Uterus (tissue), 2 donors: ENCODE measurements at regions not wholly inside any gene's neighbourhood (a gene's known extent, or its start where the extent isn't known, plus 50 kb on each side); places are given as distances from the start of the nearest gene placed in this dataset.

Experiments used
- CTCF ChIP-seq, 4 experiments: fragments of 200-600 bp in 2 of 4; fragments of 450-650 bp in 2 of 4; sonication (generic) in 2 of 4; IDR thresholded peaks; one replicate each; pipeline ENCODE4 v1.5.1; 2016 to 2019; ENCODE audit warnings: antibody characterized with exemption in 4 of 4, mild to moderate bottlenecking in 2 of 4, moderate library complexity in 1 of 4
- POLR2A ChIP-seq, 2 donors: fragments of 450-650 bp; IDR thresholded peaks; one replicate each; pipeline ENCODE4 v1.6.1; 2016; ENCODE audit warnings: antibody characterized with exemption in 2 of 2, mild to moderate bottlenecking in 1 of 2, moderate library complexity in 1 of 2

GRCh38 chr2:23285091-23285800, 99.7 kb upstream of the KLHL29 start:
- TF ChIP-seq CTCF (IDR thresholded peaks at IDR 0.05) (no peak), POLR2A (IDR thresholded peaks at IDR 0.05) (no peak)
